GM21717 (cell line): ENCODE measurements at regions not wholly inside any gene's neighbourhood (a gene's known extent, or its start where the extent isn't known, plus 50 kb on each side); places are given as distances from the start of the nearest gene placed in this dataset.

Source experiments
- ATAC-seq: cut with Tn5 transposase; IDR thresholded peaks from one replicate; pipeline ENCODE4 v1.9.1; 2021; ENCODE audit warnings: mild to moderate bottlenecking, moderate library complexity; ENCODE audit not compliant: unreplicated experiment

DNA sequence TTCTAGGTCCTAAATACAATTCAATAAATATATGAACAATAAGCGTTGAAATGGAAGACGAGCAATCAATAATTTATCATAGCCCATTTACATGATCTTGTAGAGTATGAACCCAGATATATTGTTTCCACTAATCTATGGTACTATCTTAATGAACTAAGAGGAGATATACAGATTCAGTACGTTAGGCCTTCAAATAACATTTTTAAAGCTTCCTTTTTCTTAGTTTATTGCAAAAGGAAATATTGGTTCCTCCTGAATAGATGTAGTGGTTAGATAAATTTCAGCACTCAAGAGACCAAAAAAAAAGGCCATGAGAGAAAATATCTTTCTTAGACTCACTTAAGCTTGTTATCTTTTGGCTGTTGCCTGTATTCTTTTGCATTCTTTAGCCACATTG is 147.5 kb upstream of the PITX2 start:
- ATAC-seq: no peak

DNA sequence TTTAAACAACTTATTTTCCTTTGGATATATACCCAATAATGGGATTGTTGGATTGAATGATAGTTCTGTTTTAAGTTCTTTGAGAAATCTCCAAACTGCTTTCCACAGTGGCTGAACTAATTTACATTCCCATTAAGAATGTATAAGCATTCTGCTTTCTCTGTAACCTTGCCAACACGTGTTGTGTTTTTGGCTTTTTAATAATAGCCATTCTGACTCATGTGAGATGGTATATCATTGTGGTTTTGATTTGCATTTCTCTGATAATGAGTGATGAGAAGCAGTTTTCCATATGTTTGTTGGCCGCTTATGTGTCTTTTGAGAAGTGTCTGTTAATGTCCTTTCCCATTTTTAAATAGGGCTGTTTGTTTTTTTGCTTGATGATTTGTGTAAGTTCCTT is 155.6 kb upstream of the PITX2 start:
- no peak for ATAC-seq

DNA sequence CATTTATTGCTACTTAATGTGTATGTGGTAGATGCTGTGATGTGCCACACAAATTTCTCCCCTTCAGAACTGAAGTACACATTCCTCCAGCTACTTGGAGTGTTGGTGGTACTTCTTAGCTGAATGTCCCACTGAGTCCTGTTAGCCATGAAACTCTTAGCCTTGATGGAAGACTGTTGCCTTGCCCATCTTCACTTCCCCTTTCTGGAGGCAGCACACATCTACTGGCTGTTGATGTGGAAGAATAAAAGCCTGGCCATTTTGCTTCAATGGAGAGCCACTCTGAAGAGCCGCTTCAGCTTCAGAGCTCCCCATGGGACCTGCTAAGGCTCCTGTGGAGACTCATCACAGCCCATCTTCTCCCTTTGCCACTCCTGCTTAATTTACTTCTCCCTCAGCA is 157.7 kb upstream of the PITX2 start:
- no peak for ATAC-seq

DNA sequence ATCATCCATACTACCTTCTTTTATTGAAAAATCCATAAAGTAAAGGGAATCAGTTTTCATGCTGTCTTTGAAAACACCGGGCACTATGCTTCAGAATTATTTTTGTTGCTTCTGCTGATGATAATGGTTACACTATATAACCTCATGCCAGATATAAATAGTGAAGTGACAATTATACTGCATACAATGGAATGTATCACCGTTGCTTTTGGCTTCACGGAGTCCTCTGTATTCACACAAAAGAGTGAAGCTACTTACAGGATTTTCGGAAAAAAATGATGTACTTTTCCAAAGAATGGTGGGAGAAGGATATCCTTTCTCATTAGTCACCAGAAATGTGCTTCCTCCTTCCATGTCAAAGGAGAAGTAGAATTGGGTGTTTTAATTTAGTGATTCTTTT is 159.1 kb upstream of the PITX2 start:
- ATAC-seq: no peak

DNA sequence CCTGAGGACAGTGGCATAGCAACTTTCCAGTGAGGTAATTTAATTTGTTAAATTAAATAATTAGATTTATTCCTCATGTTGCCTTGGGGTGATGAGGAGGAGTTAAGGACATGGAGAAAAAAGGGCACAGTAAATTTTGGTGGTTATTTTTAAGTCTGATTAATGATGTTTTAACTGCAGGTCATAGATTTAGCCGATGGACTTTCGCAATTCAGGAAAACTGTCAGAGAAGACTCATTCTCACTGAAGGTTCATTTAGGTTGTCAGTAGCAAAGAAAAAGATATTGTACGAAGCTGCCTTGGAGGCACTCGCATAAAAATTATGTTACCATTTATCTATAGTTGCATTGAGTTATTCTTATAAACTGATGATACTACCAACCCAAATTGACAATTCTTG is 164.2 kb upstream of the PITX2 start:
- no peak for ATAC-seq

DNA sequence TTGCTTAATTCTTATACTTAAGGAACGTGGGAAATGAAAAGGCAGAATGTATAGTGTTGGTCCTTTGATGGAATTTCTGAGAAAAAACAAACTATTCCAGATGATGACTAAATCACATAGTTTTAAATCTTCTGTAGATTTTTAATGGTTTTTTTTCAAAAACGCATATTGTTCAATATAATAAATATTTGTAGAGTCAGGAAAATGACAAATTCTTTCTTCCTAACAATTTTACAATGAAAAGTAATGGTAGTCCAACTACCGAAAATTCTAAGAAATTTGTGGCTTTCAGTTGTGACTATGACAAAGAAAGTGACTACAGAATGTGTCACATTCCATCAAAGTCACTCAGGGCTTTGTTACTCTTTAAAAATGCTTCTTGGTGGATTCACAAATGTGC is 164.8 kb upstream of the PITX2 start:
- no peak for ATAC-seq

DNA sequence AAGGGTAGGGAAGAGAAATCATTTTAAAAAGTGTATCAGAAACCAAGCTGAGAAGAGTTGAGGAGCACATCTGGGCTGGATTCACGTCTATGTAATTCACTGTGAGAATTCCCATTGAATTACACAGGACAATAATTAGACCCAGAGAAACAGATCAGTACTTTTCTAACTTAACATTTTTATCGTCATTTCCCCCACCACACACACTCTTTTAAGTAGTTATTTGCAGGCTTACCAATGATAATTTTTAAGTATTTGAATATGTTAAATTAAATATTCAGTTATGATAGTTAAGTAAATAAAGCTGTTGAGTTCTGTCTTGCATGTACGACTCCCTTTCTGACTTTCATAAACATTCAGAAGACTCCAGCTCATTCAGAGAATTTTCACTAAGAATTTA is 165.4 kb upstream of the PITX2 start:
- no peak for ATAC-seq

DNA sequence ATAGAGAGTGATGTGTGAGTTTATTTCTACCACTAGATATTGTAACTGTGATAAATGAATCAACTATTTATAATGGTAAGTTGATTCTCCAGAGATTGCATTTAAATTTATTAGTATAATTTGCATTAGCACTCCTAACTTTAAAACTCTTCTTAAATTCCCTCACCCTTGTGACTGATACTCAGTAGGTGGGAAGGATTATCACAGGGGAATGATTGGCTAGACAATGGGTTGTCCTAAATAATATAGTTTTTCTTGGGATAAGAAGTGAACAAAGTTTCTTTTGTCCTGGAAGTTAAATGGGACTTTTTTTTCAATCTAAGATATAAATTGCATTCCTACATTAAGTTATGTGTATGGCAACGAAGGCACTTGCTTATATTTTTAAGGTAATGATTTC is 169.2 kb upstream of the PITX2 start:
- ATAC-seq: no peak

DNA sequence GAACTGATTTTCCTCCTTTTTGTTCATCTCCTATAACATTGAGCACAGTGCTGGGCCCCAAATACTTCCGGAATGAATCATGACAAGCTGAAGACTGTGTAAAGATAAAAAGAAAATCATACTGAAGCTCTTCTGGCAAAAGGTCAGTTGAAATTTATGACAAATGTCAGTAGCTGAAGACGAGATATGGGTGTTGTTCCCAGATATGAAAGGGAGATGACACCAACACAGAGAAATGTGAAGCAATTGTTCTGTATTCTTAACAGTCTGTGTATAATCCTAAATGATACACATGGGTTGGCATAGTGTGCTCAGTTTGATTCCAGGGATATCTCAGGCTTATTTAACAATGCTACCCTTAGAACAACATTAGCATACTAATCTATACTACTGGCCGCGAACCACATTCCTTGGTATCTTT is 170.5 kb upstream of the PITX2 start:
- ATAC-seq: no peak

DNA sequence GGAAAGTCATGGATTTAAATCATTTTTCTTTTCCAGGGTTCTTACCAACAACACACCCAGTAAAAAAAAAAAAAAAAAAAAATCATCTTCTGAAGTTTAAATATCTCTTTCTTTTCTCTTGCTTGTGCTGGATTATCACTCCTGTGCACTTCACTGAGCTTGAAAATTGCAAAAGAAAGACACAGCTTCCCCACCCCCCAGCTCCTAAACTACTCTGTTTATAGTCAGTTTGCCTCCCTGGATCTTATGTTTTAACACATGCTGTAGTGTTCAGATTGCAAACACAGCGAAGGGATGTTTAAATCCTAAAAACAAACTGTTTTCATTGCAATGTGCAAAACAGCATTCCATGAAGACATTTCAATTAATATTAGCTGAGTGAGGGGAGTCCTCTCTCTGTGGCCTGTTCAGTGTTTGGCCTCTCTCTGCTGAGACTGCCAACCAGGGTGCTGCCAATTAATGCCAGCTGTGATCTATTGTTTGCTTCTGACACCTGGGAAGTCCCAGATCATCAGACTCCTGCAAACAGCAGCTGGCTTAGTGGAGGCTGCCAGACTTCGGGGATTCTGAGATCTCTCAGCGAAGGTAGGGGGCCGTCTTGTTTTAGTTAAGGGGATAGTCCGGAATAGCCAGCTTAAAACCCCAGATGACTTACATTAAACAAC is 171.1 kb upstream of the PITX2 start:
- no peak for ATAC-seq

DNA sequence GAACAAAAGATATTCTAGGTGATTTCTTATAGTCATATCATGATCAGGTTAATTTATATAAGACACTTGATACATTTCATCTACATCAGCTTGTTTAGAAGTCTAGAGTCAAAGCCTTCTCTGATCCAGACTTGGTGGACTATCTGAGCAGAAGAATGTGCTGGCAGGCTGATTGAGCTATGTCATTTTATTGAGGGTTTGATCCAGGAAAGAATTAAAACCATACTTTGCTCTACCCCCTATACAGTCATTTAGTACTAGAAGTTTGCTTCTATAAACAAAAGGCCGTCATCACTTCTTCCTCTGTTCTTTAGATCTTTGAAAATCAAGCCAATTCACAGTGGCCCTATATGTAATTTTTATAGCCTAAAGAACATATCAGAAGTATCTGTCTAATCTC is 173.1 kb upstream of the PITX2 start:
- ATAC-seq: no peak

DNA sequence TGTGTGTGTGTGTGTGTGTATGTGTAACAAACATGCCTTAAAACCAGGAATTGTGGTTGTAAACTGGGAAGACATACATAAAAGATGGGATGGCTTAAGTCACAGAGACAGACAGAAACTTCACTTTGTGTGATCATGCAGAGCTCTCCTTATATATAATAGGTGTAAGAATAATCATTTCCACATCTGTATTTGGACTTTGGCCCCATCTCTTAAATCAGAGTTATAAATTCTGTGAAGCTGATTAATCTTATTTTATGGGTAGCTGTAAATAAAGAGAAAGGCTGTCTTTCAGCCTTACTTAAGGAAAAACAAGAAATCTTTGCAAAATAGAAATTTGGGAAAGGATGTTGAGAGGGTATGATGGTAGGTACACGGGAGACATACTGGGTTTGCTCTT is 174.6 kb upstream of the PITX2 start:
- ATAC-seq: no peak

DNA sequence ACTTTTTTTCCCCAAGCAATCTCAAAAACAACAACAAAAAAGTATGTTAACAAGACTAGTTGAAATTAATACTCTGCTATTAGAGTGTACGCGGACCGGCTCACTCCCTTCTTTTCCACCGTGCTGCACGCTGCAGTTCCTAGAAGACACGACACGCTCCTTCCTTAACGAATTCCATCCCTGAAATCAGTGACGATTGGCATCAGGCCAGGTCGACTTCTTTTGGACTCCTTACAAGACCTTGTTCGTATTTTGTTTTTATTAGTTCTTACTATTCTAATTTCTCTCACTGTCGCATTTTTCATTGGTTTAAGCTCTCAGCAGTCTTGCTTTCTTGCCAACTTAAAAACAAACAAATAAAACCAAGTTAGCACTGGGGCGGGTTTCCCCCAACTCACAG is 175.8 kb upstream of the PITX2 start:
- ATAC-seq: no peak

DNA sequence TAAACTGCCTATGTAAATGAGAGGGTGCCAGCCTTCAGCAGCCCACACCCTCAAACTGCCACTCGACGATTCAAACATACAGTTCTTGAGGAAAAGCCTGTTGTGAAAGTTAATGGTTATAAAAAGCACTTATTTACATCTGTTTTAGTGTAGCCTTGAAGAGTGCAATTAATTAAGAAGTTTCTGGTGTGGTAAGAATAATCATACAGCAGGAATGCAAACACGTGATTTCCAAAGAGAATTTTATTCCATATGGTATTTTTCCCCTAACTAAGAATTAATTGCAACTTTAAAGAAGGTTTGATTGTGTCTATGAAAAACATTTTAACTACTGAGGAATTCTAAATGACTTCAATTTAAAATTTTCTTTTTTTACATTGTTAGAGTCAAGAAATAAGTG is 176.3 kb upstream of the PITX2 start:
- no peak for ATAC-seq

DNA sequence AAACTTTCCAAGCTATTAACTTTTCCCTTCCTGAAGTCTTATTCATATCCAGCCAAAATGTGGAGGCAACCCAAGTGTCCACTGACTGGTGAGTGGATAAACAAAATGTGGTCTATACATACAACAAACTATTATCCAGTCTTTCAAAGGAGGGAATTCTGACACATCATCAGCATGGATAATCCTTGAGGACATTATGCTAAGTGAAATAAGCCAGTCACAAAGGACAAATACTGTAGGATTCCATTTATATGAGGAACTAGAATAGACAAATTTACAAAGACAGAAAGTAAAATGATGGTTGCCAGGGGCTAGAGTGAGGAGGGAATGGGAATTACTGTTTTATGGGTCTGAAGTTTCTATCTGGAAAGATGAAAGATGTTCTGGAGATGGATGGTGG is 178.7 kb upstream of the PITX2 start:
- no peak for ATAC-seq

DNA sequence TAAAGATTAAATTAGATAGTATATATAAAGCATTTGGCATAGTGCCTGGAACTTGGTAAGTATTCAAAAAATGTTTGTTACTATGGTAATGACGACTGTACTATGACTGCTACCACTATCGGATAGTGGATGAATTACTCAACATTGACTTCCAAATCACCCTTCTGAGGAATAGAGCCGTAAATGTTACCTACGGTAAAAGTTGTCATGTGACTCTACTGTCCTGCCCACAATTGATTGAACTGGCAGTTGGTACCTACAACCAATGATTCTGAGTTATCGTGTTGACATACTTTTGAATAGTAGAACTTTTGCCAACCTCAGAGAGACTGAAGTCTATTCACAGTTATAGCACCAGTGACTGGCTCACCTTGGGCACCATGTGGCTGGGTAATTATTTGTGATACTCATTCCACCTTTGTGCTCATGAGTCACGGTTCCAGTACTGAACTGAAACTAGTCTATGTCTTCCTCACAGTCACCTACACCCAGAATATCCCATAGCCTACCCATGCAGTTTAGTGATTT is 185.5 kb upstream of the PITX2 start:
- ATAC-seq: peak; percentile 73

DNA sequence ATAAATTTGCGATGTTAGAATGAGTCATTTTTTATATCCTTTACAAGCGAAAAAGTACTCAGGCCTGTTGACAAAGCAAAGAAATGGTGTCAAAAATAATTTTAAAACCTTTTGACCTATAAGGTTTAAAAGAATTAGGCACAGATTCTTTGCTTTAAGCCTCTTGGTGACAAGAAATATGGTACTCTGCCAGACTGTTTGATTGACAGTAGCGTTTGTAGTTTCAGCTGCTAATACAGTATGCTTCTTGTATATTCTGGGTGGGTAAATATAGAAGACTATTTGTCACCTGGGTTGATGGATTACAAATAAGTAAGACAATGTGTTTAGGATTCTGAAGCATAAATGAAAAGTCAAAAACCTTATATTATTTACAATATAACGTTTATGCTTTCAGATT is 193.1 kb upstream of the PITX2 start:
- ATAC-seq: no peak

DNA sequence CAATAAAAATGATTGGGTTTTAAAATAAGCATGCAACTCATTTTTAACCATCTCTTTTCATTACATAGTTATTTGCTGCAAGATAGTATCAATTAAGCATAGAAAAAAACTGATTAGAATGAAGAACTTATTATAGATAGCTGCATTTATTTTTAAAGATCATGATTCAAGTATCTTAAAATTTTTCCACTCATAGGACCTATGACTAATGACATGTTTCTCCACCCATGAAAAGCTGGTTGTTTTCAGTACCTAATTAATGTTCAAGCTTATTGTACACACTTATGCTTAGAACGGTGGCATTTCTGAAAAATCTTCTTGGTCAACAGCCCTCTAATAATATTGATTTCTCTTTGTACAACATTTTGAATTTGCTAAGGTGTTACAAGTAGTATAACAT is 193.5 kb upstream of the PITX2 start:
- no peak for ATAC-seq

DNA sequence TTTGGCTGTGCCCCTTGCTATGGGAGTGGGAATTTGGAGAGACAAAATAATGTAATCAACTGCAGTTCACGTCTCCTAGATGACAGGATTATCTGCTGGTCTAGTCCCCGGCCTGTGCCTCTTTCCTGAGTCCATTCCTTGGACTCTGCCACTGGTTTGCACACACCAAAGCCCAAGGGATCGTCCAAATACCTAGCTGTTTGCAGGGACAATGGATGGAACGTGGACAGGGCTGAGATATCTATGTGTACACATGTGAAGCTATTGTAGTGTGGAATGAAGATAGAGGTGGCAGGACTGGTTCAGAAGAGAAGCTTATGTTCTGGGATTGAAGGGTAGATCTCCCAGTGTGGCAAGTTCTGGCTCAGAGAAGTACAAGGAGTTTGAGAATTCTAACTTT is 198.3 kb upstream of the PITX2 start:
- ATAC-seq: no peak

DNA sequence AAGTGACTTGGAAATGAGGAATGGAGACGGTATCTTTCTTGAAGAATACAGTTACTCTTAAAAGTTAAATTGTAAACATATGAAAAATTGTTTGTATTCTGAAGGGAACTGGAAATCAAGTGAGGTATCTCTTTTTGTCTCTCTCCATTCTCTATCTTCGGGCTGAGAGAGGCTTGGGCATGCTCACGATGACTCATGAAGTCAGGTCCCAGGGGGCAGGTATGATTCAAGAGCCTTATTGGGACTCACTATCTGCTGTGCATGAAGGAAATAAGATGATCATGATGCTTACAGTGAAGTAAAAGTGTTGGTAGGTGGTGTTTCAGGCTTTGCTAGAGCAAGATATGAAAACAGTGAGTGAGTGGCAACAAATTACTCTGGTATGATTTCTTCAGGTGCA is 200.4 kb upstream of the PITX2 start:
- peak; percentile 52 for ATAC-seq

DNA sequence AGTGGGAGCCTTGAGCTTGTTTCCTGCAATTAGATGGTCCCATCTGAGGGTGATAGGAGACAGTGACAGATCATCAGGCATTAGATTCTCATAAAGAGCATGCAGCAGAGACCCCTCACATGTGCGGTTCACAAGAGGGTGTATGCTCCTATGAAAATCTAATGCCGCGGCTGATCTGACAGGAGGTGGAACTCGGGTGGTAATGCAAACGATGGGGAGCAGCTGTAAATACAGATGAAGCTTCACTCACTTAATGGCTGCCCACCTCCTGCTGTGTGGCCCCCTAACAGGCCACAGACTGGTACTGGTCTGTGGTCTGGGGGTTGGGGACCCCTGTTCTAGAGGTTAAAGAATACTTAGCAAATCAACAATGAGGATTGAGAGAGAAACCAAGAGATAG is 201.5 kb upstream of the PITX2 start:
- no peak for ATAC-seq

DNA sequence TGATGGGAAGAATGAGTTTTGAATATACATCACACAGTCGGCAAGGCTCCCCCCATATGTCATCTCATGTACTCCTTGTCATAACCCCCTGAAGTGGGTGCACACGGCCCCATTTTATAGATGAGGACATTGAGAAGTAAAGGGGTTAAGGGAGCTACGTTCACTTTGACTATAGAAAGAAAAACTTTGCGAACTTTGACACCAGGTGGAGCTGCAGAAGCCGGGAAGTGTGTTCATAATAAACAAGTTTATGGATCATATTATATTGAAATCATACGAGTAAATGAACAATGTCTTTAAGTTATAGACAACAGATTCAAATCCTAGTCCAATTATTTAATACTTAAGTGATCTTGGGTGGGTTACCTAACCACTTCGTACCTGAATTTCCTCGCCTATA is 203.8 kb upstream of the PITX2 start:
- ATAC-seq: no peak

DNA sequence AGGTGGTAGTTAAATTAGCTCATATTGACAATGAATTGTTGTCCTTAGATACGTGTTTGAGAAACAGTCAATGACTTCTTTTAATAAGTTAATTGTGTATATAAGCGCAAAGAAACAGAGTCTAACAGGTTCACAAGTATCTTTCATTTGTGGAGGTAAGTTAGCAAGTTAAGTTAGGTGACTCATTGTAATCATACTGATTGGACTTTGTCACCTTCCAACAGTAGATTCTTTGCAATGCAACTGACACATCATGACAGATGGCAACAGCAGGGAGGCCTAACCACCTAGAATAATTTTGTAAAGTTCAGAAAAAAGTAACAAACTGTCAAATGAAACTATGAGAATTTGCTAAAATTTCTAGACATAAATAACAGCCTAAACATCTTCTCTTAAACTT is 207.6 kb upstream of the PITX2 start:
- no peak for ATAC-seq
